Stimulated activated CD8-positive, alpha-beta memory T cell treated with anti-CD3 and anti-CD28 coated beads, Interleukin-4, amount 100 ng/mL, for 4 hours (primary cell): ENCODE measurements at regions not wholly inside any gene's neighbourhood (a gene's known extent, or its start where the extent isn't known, plus 50 kb on each side); places are given as distances from the start of the nearest gene placed in this dataset.
"Not testable (repeated sequence)": the region's sequence is repeated elsewhere in the genome, so short reads cannot be mapped to it uniquely, and the experiment has no call there.

Experiments used
- DNase-seq, 2 donors: peaks; one replicate each; pipeline ENCODE4 v3.0.0-alpha.2; 2020; ENCODE audit warnings: low read depth in 2 of 2, low spot score in 1 of 2

- DNase-seq: no peak
These were observed 978.7 kb downstream of the MRPL39 start for GRCh38 chr21:24628536-24628935.

- no peak for DNase-seq
These were observed 979.2 kb downstream of the MRPL39 start for GRCh38 chr21:24628046-24628445.

GRCh38 chr21:24617819-24618218 is 989.5 kb downstream of the MRPL39 start:
- DNase-seq: no peak

GRCh38 chr21:24594082-24594481 is 1013.2 kb downstream of the MRPL39 start:
- no peak for DNase-seq

GRCh38 chr21:24590261-24590660 is 1017.0 kb downstream of the MRPL39 start:
- no peak for DNase-seq

GRCh38 chr21:24583473-24583872 is 1023.8 kb downstream of the MRPL39 start:
- no peak for DNase-seq

GRCh38 chr21:24577301-24577700 is 1030.0 kb downstream of the MRPL39 start:
- DNase-seq: no peak

- no peak for DNase-seq
These were observed 1046.0 kb downstream of the MRPL39 start for GRCh38 chr21:24561291-24561690.

GRCh38 chr21:24552491-24552890 is 1054.8 kb downstream of the MRPL39 start:
- DNase-seq: no peak

GRCh38 chr21:24545807-24546361 is 1061.4 kb downstream of the MRPL39 start:
- no peak for DNase-seq

GRCh38 chr21:24514081-24514733 is 1093.1 kb downstream of the MRPL39 start:
- DNase-seq: no peak

- no peak for DNase-seq
These were observed 1098.2 kb downstream of the MRPL39 start for GRCh38 chr21:24509131-24509530.

GRCh38 chr21:24486973-24487372 is 1120.3 kb downstream of the MRPL39 start:
- DNase-seq: no peak

GRCh38 chr21:24483361-24483760 is 1123.9 kb downstream of the MRPL39 start:
- DNase-seq: not testable (repeated sequence)

- no peak for DNase-seq
These were observed 1136.4 kb downstream of the MRPL39 start for GRCh38 chr21:24470852-24471251.

GRCh38 chr21:24456358-24456757 is 1150.9 kb downstream of the MRPL39 start:
- no peak for DNase-seq

GRCh38 chr21:24450119-24450518 is 1157.2 kb downstream of the MRPL39 start:
- DNase-seq: no peak

- no peak for DNase-seq
These were observed 1161.8 kb downstream of the MRPL39 start for GRCh38 chr21:24445517-24445916.

- no peak for DNase-seq
These were observed 1162.5 kb downstream of the MRPL39 start for GRCh38 chr21:24444736-24445135.

- no peak for DNase-seq
These were observed 1171.0 kb downstream of the MRPL39 start for GRCh38 chr21:24436236-24436635.

GRCh38 chr21:24428591-24429199 is 1178.6 kb downstream of the MRPL39 start:
- DNase-seq: no peak

- DNase-seq: no peak
These were observed 1182.5 kb downstream of the MRPL39 start for GRCh38 chr21:24424776-24425175.

GRCh38 chr21:24423546-24423945 is 1183.7 kb downstream of the MRPL39 start:
- DNase-seq: no peak
